SK-N-SH (cell line): ENCODE measurements at regions not wholly inside any gene's neighbourhood (a gene's known extent, or its start where the extent isn't known, plus 50 kb on each side); places are given as distances from the start of the nearest gene placed in this dataset.

ENCODE experiments used
- CTCF ChIP-seq: fragments of 200-600 bp; sonication (generic); IDR thresholded peaks from 2 replicates; pipeline ENCODE4 v1.6.1; 2017; ENCODE audit warnings: antibody characterized with exemption, mild to moderate bottlenecking, moderate library complexity
- EZH2phosphoT487 ChIP-seq: fragments of 200-600 bp; sonication (generic); IDR thresholded peaks from 2 replicates; pipeline ENCODE4 v1.6.1; 2017; ENCODE audit warnings: low read depth, mixed run types, mild to moderate bottlenecking, antibody characterized with exemption, moderate library complexity, borderline replicate concordance
- NRF1 ChIP-seq: IDR thresholded peaks from 2 replicates; pipeline ENCODE4 v1.6.1; 2012; ENCODE audit warnings: low read depth, mild to moderate bottlenecking, low read length
- RFX5 ChIP-seq: IDR thresholded peaks from 2 replicates; pipeline ENCODE4 v1.6.1; 2012; ENCODE audit warnings: mild to moderate bottlenecking, improper control_type of control experiment, low read length
- TAF1 ChIP-seq: IDR thresholded peaks from 2 replicates; pipeline ENCODE4 v1.6.1; 2012; ENCODE audit warnings: low read depth, mild to moderate bottlenecking, low read length, moderate library complexity, borderline replicate concordance

DNA sequence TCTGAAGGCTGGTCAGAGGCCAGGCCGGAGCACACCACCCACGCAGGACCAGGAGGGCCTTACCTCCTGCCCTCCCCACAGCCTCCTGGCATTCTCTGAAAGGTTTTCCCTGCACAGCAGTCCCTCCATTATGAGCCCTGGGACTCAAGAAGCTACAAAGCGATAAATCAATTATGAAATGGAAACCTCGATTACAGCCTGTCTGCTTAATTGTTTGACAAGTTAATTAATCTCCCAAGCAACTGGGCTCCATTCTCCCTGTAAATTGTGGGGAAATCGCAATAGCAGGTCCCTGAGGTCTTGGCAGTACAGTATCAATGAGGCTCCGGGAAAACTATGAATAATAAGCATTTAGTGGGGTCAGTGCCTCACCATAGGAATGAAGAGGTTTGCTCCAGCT is 683.5 kb downstream of the NTRK3 start:
- TF ChIP-seq NRF1 (no peak), EZH2phosphoT487 (no peak), CTCF (no peak), TAF1 (no peak), RFX5 (no peak)
